ENCODE measurements at regions not wholly inside any gene's neighbourhood (a gene's known extent, or its start where the extent isn't known, plus 50 kb on each side); places are given as distances from the start of the nearest gene placed in this dataset.

- DNase-seq = no peak
- TF ChIP-seq CTCF (IDR thresholded peaks at IDR 0.05; ENCODE audit: borderline replicate concordance) = no peak
- H3K36me3 ChIP-seq = no peaks in the 10 kb centered on the region
Observed at GRCh38 chr12:97209997-97210396, 252.6 kb upstream of the RMST start.

GRCh38 chr12:97211416-97211930 is 251.1 kb upstream of the RMST start:
- intact Hi-C loops (cut with micrococcal nuclease) = no loop called here
- Histone ChIP-seq H3K27ac (replicated peaks) (no peak overlapping the region), H3K36me3 (no peaks in the 10 kb centered on the region), H3K4me1 (no peaks in the 10 kb centered on the region), H3K27me3 (ENCODE audit: low read depth) (no peaks in the 10 kb centered on the region), H3K9me3 (replicated peaks) (peaks cover 20% of the 10 kb centered on the region), H3K4me3 (no peak overlapping the region)
- DNase-seq = no peak
- TF ChIP-seq CTCF (IDR thresholded peaks at IDR 0.05; ENCODE audit: borderline replicate concordance) = no peak

More at GRCh38 chr12:97209997-97210396, 252.6 kb upstream of the RMST start:
- H3K4me1 ChIP-seq = no peaks in the 10 kb centered on the region
- H3K9me3 ChIP-seq (replicated peaks) = peaks cover 23% of the 10 kb centered on the region
- H3K27ac ChIP-seq (replicated peaks) = no peak overlapping the region
- no peak overlapping the region for H3K4me3 ChIP-seq
- no peaks in the 10 kb centered on the region for H3K27me3 ChIP-seq (ENCODE audit: low read depth)
- intact Hi-C loops (cut with micrococcal nuclease) = no loop called here

GRCh38 chr12:97216848-97217247 is 245.8 kb upstream of the RMST start:
- no peak for DNase-seq
- H3K4me1 ChIP-seq = no peaks in the 10 kb centered on the region
- no peaks in the 10 kb centered on the region for H3K27me3 ChIP-seq (ENCODE audit: low read depth)
- no peaks in the 10 kb centered on the region for H3K36me3 ChIP-seq
- no peak for TF ChIP-seq CTCF (IDR thresholded peaks at IDR 0.05; ENCODE audit: borderline replicate concordance)
- H3K4me3 ChIP-seq = no peak overlapping the region
- intact Hi-C loops (cut with micrococcal nuclease) = no loop called here
- no peak overlapping the region for H3K27ac ChIP-seq (replicated peaks)
- no peaks in the 10 kb centered on the region for H3K9me3 ChIP-seq (replicated peaks)

GRCh38 chr12:97222391-97222790 is 240.2 kb upstream of the RMST start:
- TF ChIP-seq CTCF (IDR thresholded peaks at IDR 0.05; ENCODE audit: borderline replicate concordance) = no peak
- H3K4me1 ChIP-seq = no peaks in the 10 kb centered on the region
- no peak overlapping the region for H3K27ac ChIP-seq (replicated peaks)
- no peaks in the 10 kb centered on the region for H3K27me3 ChIP-seq (ENCODE audit: low read depth)
- no peak overlapping the region for H3K4me3 ChIP-seq
- no peaks in the 10 kb centered on the region for H3K9me3 ChIP-seq (replicated peaks)
- H3K36me3 ChIP-seq = no peaks in the 10 kb centered on the region
- intact Hi-C loops (cut with micrococcal nuclease) = no loop called here
- no peak for DNase-seq

- Histone ChIP-seq H3K4me1 (no peaks in the 10 kb centered on the region), H3K27me3 (ENCODE audit: low read depth) (no peaks in the 10 kb centered on the region), H3K27ac (replicated peaks) (no peak overlapping the region), H3K4me3 (no peak overlapping the region), H3K36me3 (no peaks in the 10 kb centered on the region), H3K9me3 (replicated peaks) (no peaks in the 10 kb centered on the region)
- intact Hi-C loops (cut with micrococcal nuclease) = no loop called here
- TF ChIP-seq CTCF (IDR thresholded peaks at IDR 0.05; ENCODE audit: borderline replicate concordance) = no peak
- DNase-seq = no peak
Observed at GRCh38 chr12:97223419-97223818, 239.2 kb upstream of the RMST start.
